GM21576 (cell line): ENCODE measurements at regions not wholly inside any gene's neighbourhood (a gene's known extent, or its start where the extent isn't known, plus 50 kb on each side); places are given as distances from the start of the nearest gene placed in this dataset.

Experiments used
- ATAC-seq: cut with Tn5 transposase; IDR thresholded peaks from one replicate; pipeline ENCODE4 v1.9.1; 2021; ENCODE audit warnings: mild to moderate bottlenecking, moderate library complexity; ENCODE audit not compliant: unreplicated experiment

- ATAC-seq: no peak
These were observed 170.0 kb downstream of the VEGFA start for GRCh38 chr6:43940071-43940392.

GRCh38 chr6:43939281-43940070, 169.5 kb downstream of the VEGFA start:
- ATAC-seq: no peak

GRCh38 chr6:43938178-43939105, 168.4 kb downstream of the VEGFA start:
- no peak for ATAC-seq

GRCh38 chr6:43937236-43938177, 167.5 kb downstream of the VEGFA start:
- ATAC-seq: no peak

GRCh38 chr6:43936476-43936875, 166.5 kb downstream of the VEGFA start:
- no peak for ATAC-seq

GRCh38 chr6:43935921-43936439, 166.0 kb downstream of the VEGFA start:
- no peak for ATAC-seq

GRCh38 chr6:43934803-43935602, 165.0 kb downstream of the VEGFA start:
- ATAC-seq: no peak

- no peak for ATAC-seq
These were observed 164.3 kb downstream of the VEGFA start for GRCh38 chr6:43934183-43934802.

- ATAC-seq: no peak
These were observed 163.3 kb downstream of the VEGFA start for GRCh38 chr6:43933148-43933885.

- ATAC-seq: no peak
These were observed 162.5 kb downstream of the VEGFA start for GRCh38 chr6:43932259-43933147.

- ATAC-seq: no peak
These were observed 161.2 kb downstream of the VEGFA start for GRCh38 chr6:43931201-43931600.

- ATAC-seq: no peak
These were observed 160.6 kb downstream of the VEGFA start for GRCh38 chr6:43930440-43931154.

GRCh38 chr6:43929511-43929910, 159.5 kb downstream of the VEGFA start:
- no peak for ATAC-seq

- ATAC-seq: no peak
These were observed 157.7 kb downstream of the VEGFA start for GRCh38 chr6:43927532-43928210.

GRCh38 chr6:43926634-43927531, 156.9 kb downstream of the VEGFA start:
- ATAC-seq: no peak
